ENCODE measurements at regions not wholly inside any gene's neighbourhood (a gene's known extent, or its start where the extent isn't known, plus 50 kb on each side); places are given as distances from the start of the nearest gene placed in this dataset.

DNA sequence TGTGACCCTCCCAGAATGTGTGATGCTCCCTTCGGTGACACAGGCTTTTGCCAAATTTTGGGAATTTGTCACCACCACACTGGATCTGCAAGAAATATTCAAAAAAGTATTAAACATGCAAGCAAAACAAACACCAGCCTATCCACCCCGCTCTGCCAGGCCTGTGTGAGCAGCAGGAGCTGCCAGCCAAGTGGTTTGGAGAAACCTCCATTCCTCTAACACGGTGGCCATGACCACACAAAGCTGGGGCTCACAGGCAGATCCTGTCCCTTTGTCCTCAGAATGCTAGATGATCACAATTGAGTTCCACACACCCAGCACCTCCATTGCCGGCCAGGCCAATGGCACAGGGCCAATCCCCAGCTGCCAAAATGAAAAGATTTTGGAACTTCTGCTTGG lies 261.9 kb upstream of the PPP2R2D start:
- no peak for DNase-seq

DNA sequence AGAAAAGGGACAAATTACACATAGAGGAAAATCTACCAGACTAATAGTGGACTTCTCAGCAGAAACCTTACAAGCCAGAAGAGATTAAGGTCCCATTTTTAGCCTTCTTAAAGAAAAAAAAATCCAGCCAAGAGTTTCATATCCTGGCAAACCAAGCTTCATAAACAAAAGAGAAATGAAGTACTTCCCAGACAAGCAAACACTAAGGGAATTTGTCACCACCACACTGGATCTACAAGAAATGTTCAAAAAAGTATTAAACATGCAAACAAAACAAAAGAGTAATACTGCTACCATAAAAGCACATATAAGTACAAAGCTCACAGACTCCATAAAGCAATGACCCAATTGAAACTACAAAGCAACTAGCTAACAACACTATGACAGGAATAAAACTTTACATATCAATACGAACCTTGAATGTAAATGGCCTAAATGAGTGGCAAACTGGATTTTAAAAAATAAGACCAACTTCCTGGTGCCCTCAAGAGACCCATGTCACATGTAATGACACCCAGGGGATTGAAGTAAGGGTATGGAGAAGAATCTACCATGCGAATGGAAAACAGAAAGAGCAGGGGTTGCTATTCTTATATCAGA lies 260.7 kb upstream of the PPP2R2D start:
- no peak for DNase-seq

DNA sequence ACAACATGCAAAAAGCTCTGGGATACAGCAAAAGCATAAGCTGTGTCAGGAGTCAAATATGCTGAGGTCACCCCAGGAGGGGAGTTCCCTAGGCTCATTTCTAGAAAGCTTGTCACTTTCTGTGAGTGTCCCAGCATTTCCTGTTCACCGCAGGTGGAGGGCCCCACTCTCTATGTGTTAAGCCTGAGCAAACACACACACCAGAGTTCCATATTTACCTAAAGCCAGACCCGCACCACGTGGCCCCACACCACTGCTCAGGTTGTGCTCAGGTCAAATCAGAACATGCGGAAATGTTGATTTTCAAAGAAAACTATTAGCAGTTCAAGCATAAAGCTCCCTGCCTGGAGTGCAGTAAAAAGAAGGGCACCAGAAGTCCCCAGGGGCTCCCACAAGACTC lies 259.6 kb upstream of the PPP2R2D start:
- no peak for DNase-seq

DNA sequence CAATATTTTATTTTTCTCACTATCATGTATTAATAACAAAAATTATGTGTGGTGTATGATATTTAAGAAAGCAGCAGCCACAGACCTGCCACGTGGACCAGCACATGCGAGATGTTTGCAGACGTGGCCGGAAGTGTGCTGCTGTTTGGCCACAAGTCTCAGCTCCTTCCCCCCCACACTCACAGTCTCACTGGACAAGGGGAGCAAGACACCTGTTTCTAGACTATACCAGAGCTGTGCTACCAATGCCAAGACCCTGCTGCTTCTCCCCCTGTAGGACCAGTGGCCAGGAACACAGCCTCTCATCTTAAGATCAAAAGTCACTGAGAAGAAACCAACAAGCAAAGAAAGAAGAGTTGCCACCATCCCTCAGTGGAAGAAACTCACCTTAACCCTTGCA lies 258.9 kb upstream of the PPP2R2D start:
- DNase-seq: no peak

DNA sequence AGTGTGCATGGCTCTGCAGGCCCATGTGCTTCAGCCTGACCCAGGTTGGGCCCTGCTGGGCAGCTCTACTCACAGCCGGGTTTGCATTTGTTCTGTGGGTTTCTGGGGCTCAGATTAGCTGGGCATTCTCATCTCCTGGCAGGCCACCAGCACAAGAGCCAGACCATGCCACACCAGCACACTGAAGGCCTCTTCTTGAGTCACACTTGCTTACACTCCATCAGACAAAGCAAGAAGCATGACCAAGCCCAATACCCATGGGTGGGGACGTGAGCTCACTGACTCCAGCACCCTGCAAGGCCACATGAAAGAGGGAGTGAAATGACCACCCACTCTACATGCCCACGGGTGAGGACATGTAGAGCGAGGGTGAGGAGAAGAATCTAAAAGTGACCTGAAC lies 257.8 kb upstream of the PPP2R2D start:
- no peak for DNase-seq

DNA sequence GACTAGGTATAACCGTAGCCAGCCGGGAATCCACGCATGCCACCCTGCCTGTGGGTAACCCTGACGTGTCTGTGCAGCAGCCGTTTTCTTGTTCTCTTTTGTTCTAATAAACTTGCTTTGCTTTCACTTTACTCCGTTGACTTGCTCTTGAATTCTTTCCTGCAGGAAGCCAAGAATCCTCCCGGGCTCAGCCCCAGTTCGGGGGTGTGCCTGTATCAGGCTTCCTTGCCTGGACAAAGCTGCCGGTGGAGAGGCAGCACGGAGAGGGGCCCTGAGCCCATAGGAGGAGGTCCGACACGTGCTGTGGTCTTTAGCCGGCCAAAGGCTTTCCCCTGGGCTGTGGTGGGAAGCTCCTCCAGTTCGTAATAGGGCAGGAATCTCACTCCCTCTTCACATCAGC lies 256.5 kb upstream of the PPP2R2D start:
- no peak for DNase-seq

DNA sequence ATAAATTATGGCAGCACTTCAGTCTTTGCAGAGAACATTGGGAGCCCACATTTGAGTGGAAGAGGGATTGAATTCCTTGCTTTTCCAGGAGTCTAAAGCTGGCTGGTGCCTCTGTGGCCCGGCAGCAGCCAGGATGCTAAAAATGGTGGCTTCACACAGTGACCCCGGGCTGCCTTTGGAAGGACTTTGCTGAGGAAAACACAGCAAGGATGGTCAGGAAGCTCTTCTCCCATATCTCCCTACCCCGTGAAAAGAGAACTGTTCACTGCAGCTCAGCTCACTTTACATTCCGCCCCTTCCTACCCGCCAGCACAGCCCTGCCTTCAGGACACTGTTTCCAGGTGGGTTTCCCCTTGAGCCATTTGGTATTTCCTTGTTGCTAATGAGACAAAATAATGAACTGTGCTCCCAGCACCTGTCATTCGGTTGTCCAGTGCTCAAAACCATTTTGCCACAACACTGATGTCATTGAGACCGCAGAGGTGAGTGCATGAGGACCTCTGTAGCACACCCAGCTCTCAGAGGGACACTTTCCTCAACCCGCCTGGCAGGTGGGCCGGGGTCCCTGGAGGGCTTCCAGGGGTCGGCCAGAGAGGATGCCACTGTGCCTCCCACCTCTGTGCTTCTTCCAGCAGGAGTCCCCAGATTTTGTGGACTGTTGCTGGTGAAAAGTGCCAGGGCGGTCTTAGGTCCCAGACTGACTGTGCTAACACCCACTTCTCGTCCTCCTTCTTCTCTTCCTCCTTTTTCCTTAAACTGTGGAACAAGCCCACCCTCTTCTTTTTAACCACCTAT lies 255.7 kb upstream of the PPP2R2D start:
- DNase-seq: no peak

DNA sequence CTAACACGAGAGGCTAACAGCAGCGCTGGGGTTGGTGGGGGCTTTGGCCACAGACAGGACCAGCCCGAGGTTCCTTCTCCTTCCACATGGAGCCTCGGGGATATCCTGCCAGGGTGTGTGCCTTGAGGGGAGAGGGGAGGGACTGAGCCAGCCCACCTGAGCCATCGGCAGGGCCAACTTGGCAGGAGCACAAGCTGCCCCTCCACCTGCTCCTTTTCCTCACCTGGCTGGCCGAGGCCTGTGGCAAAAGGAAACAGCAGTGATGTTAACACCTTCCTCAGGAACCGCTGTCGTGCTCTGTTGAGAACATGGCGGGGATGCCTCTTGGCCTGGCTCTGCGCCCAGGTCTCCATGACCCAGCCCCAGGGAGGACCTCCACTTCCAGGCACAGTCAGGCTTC lies 255.1 kb upstream of the PPP2R2D start:
- no peak for DNase-seq

DNA sequence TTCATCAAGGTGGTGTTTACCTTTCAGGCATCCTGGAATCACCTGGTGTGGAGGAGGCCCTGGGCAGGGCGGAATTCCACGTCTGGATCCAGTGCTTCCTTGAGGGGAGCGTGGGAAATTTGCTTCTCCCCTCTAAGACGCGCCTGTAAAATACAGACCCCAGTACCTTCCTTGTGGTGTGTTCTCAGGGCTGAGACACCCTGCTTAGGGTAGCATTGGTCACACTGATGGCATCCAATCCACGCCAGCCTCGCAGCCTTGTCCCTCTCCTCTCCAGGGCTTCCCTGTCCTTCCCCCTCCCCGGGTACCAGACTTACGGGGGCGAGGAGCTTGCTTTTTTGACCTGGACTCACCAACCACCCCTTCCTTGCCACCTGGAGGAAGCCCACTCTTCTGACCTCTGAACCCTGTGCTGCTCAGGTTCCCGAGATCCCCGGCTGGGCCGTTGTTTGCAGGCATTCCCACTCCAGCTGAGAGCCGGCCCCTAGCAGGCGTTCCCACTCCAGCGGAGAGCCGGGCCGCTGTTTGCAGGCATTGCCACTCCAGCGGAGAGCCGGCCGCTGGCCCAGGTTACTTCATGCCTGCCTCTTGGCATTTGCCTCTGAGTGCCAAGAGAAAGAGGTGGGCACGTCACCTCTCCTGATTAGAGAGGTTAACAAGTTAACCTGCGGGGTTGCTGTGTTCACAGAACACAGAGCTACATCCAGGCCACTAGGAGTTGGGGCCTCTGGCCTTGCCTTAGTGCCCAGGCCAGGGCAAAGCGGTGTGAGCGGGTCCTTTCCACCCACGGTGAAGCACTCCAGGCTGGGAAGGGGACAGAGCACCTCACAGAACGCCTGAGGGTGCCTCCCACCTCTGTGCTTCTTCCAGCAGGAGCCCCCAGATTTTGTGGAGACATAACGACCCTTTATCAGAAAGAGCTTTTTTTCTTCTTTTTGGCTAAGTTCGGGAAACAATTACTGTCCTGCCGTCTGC lies 254.0 kb upstream of the PPP2R2D start:
- no peak for DNase-seq

DNA sequence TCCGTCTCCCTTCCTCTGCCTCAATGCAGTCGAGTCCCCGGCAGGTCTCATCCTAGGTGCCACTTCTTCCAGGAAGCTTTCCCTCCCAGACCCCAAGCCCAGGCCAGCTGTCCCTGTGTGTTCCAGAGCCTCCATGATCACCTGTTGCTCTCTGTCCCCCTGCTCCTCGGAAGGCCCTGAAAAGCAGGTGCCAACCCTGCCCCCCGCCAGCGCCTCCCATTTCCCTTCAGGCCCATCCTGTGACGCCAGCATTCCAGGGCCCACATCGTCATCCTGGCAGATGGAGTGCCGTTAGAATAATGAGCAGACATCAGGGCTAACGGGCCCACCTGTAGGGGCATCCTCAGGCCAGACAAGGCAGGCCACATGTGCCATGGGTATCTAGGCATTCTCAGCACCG lies 253.0 kb upstream of the PPP2R2D start:
- no peak for DNase-seq

DNA sequence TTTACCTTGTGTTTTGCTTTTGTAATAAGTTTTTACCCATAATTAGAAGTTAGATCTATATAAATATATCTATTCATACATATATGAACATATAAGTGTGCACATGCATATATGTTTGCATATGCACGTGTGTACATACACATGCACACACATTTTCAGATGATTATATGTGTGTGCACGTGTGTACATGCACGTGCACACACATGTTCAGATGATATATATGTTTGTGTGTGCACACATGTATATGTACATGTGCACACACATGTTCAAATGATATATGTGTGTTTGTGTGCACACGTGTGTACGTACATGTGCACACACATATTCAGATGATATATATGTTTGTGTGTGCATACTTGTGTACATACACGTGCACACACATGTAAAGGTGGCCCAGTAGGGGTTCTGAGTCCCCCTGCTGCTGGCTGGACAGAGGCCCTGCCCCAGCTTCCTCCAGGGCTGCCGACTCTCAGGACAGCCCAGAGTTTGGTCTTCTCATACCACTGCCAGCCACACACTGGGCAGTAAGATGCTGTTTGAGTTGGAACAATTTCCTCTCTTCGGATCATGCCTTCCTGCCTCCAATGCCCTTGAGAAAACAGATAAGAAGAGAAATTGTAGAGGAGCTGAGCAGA lies 252.3 kb upstream of the PPP2R2D start:
- no peak for DNase-seq

DNA sequence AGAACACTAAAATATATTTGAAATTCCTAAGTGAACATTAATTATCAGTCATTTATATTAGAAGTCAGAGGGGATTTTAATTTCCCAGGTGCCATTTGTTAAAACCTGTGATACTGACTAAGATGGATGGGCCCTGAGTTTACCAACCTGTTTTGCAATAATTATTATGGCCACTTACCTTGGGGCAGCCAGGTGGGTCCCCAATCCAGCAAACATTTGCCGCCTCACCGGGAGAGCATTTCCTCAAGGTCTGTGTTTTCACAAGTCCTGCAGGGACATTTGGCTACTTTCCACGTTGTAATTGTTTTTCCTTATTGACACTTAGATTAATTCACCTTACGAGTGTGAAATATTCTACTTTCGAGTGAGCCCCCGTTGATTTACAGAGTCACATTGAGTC lies 251.2 kb upstream of the PPP2R2D start:
- DNase-seq: no peak

DNA sequence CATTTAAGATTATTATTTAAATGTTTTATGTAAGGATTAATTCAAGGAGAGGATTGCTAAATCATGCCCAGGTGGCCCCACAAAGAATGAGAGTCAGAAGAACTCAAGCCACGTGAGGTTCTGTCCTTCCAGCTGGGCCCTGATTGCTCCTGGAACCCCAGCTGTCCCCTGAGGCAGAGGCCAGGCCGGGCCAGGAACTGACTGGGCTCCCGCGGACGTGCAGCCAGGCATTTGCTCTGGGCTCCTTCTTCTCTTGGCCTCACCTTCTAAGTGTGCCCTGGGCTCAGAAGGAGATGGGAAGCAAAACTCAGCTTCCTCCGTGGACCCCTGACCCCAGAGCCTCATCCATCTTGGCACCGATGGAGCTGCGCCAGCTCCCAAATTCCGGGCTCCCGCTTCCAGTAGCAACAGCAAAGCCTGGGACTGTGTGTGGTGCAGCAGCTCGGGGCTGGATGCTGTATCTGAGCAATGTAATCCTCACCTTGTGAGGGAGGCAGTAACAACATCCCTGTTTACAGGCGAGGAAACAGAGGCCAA lies 250.6 kb upstream of the PPP2R2D start:
- no peak for DNase-seq

DNA sequence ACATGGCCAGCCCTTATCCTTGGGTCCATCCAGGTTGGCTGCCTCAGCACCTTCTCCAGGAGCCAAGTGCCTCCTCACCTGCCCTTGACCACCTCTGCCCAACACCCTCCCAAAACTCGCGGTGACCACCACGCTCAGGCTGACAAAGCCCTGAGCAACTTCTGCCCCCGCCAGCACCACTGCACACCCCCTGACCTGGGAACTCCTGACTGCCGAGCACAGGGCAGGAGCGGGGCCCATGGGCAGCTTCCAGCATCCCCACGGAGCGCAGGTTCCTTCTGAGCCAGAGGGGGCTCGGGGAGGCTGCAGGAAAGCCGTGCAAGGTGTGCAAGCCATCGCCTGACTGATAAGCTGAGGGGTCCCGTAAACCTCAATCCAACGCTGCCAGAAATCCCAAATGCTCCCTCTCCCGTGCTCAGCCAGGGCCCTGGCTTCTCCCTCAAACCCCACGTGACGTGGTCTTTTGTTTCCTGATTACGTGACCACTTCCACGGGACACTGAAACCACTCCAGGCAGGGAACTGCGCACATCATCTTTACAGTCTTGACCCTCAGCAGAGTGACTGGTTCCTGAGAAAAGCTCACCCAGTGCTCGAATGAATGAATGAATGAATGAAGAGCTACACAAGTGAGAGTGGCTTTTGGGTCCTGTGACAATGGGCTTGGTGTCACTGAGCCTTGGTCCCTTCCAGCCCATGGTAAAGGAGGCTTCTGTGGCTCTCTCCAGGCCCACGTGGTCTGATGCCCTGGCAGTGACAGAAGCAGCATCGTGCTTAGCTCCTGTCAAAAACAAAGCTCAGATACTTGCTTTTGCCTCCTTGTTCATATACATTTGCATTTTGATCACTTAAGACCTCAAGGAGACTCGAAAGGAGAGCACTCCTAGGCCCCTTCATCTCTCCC lies 249.8 kb upstream of the PPP2R2D start:
- no peak for DNase-seq

DNA sequence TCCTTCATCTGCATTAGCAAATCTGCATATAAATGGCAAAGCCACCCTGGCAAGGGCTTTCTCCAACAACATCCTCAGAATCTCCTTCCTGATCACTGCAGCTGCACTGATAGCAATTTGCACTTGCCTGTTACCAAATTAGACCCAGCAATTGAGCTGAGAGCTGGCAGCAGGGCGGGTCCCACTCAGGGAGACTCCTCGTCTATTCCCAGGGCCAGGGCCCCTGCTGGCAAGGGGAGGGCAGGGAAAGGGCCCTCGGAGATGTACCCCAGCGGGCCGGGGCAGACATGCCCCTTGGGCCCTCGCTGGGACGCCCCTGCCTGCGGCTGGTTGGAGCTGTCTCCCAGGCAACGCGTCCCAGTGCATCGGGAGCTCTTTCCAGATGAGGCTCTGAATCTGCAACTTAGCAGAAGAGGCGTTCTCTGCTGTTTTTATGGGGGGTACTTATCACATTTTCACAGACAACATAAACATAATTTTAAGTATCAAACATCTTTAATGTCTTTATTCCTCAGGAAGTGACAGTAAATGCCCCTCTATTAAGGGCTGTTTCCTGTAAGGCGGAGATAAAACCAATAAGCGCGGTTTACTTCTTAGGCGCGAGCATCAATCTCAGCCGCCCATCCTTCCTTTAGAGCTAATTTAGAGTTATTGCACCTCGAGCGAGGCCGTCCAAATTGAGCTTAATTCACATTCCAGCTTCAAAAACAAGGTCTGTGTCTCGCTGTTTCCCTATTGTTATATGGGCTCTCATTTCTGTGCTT lies 249.0 kb upstream of the PPP2R2D start:
- no peak for DNase-seq

DNA sequence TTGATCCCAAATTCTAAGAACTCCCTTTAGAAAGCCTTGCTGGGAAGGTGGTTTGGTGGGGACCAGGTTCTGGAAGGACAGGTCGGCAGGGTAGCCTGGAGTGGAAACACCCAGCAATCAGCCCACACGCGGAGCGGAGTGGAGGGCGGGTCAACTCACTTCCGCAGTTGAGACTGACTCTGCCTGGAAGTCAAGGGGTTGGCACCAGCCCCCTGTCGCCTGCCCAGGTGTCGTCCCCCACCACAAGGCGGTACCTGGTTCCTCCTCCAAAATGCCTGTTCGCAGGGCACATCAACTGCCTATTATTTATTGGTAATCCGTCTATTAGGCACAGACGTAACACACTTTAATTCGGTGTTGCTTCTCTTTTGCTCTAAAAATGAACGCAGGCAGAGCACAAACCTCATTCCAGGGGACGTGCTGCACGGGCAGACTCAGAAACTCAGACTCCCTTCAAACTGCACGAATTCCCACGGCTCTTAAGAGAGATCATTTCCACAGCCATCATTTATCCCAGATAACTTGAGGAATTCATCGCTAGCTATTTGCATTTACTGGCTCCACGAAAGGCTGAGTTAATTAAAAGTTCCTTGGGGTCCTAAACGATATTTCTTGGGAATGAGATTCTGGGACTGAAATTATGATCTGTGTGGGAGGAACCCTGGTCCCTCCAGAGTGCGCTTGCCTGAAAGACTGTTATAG lies 248.2 kb upstream of the PPP2R2D start:
- DNase-seq: no peak

DNA sequence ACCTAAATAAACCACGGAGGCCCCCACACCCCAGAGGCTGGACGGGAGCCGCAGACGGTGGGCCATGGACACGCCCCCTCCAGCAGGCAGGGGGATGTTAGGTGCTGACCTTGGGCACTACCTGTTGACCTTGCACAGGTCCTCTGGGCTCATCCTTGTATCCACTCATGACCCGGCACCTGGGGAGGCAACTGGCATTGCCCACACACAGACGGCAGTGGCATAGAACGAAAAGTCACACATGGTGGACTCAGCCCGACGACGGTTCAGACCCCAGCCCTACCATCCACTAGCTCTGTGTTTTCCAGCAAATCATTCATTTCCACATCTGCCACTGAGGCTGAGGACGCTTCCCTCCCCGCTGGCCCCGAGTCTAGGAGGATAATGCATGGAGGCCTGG lies 247.7 kb upstream of the PPP2R2D start:
- no peak for DNase-seq

DNA sequence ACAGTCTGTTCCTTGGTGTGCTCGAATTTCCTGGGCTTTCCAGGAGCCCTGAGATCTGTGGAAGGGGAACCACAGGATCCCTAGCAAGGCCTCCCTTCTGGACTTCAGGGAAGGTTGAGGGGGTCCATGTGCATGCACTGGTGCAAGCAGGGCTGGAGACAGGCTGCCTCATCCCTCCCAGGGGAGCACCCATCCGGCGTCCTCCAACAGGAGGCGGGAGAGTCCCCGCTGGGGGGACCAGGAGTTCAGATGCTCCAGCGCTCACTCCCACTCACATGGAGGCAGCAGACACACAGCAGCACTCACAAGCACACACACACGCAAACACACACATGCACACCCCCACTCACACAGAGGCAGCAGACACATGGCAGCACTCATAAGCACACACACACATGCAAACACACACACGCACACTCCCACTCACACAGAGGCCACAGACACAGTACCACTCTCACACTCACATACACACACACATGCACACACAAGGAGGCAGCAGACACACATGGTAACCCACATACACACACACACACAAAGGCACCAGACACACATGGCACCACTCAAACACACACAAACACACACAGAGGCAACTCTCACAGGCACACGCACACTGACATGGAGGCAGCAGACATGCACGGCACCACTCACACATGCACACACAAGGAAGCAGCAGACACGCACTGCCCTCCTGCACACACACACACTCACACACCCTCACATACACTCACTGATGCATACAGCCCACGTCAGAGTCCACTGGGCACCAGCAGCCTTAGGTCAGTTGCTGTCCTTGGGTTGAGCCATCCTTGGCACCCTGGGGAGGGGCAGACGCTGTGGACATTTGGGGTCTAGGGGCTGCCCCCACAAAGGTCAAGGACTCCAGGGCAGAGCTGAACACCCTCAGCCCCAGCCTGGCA lies 247.0 kb upstream of the PPP2R2D start:
- no peak for DNase-seq

DNA sequence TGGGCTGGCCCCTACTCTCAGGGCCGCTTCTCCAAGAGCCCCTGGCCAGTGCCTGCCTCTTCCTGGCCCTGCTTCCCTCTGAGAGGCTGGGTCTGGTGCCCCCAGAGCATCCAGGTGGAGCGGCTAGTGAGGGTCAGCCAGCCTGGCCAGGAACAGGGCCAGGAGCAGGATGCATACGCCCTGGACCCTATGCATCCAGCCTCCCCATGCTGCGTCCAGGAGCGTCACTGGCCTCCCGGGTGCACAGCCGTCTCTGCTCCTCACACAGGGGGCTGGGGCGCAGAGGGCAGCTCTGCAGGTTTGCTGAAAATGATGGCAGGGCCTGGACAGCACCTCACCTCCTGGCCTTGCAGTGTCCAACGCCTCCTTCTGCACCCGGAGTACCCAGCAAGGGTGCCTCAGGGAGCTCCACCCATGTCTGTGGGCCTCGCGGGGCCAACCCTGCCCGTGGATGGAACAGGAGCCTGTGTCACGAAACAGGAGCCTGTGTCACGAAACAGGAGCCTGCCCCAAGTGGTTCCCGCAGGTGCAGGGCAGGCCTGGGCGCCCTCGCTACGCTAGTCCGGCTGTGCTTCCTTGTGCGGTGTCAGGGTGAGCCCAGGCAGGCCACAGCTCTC lies 246.2 kb upstream of the PPP2R2D start:
- DNase-seq: no peak
